PC-3 (cell line): ENCODE measurements at regions not wholly inside any gene's neighbourhood (a gene's known extent, or its start where the extent isn't known, plus 50 kb on each side); places are given as distances from the start of the nearest gene placed in this dataset.
A peak's percentile ranks its signal among the peaks of the same experiment; 100 is the strongest.

Experiments
- ATAC-seq: fragments of 200-7000 bp; cut with Tn5 transposase; 2 replicates; pipeline ENCODE4 v1.9.1; 2020; ENCODE audit warnings: mild to moderate bottlenecking, moderate library complexity
- BruUV-seq: library from RNA; stranded (reverse); fragments of 400-500 nt; replicated peaks from 2 replicates; lab custom pipeline; 2021; lab: Mats Ljungman, UMichigan
- CTCF ChIA-PET: fragments of 300-600 bp; sonication (Branson Sonifier 250); formaldehyde crosslinking; loops from one replicate; lab custom pipeline; 2022; ENCODE audit warnings: antibody characterized with exemption; lab: Charles Lee
- POLR2A ChIA-PET: fragments of 300-600 bp; sonication (Branson Sonifier 250); formaldehyde crosslinking; loops from one replicate; lab custom pipeline; 2022; ENCODE audit warnings: antibody characterized with exemption; ENCODE audit not compliant: unreplicated experiment; lab: Charles Lee
- DNase-seq: peaks from one replicate; pipeline ENCODE4 v3.0.0-alpha.2; 2015
- H2AFZ ChIP-seq: fragments of 300-600 bp; sonication (generic); 2 replicates; pipeline ENCODE4 v1.6.0; 2016; ENCODE audit warnings: antibody characterized with exemption, low read length
- H3F3A ChIP-seq: fragments of 300-600 bp; sonication (generic); one replicate; pipeline ENCODE4 v1.6.0; 2017; ENCODE audit warnings: antibody characterized with exemption, low read length, control low read depth, mild to moderate bottlenecking; ENCODE audit not compliant: unreplicated experiment
- H3K27ac ChIP-seq: fragments of 300-600 bp; sonication (generic); 2 replicates; pipeline ENCODE4 v1.5.1; 2016; ENCODE audit warnings: mild to moderate bottlenecking, low read length
- H3K27me3 ChIP-seq: fragments of 300-600 bp; sonication (generic); 2 replicates; pipeline ENCODE4 v1.6.1; 2016; ENCODE audit warnings: low read length, mixed read lengths
- H3K36me3 ChIP-seq: fragments of 300-600 bp; sonication (generic); 2 replicates; pipeline ENCODE4 v1.6.1; 2016; ENCODE audit warnings: low read depth, mixed run types, low read length, mixed read lengths
- H3K4me1 ChIP-seq: fragments of 300-600 bp; sonication (generic); 2 replicates; pipeline ENCODE4 v1.5.1; 2016; ENCODE audit warnings: low read length; ENCODE audit not compliant: insufficient read depth
- H3K4me2 ChIP-seq: fragments of 300-600 bp; sonication (generic); 2 replicates; pipeline ENCODE4 v1.6.0; 2016; ENCODE audit warnings: low read length
- H3K4me3 ChIP-seq: fragments of 300-600 bp; sonication (generic); 2 replicates; pipeline ENCODE4 v1.5.1; 2016; ENCODE audit warnings: mild to moderate bottlenecking, low read length, mixed read lengths
- H3K79me2 ChIP-seq: fragments of 300-600 bp; sonication (generic); 2 replicates; pipeline ENCODE4 v1.6.1; 2017; ENCODE audit warnings: low read length, mixed read lengths
- H3K9ac ChIP-seq: fragments of 300-600 bp; sonication (generic); 2 replicates; pipeline ENCODE4 v1.6.0; 2016; ENCODE audit warnings: mild to moderate bottlenecking, low read length
- H3K9me2 ChIP-seq: fragments of 300-600 bp; sonication (generic); replicated peaks from 2 replicates; pipeline ENCODE4 v1.6.1; 2016; ENCODE audit warnings: mixed run types, low read length, mixed read lengths
- H3K9me3 ChIP-seq: fragments of 300-600 bp; sonication (generic); 2 replicates; pipeline ENCODE4 v1.6.1; 2016; ENCODE audit warnings: low read length, mixed read lengths
- H4K20me1 ChIP-seq: fragments of 300-600 bp; sonication (generic); 2 replicates; pipeline ENCODE4 v1.6.1; 2016; ENCODE audit warnings: low read length, mixed read lengths
- CTCF ChIP-seq: fragments of 300-600 bp; sonication (generic); conservative IDR thresholded peaks from 2 replicates; pipeline ENCODE4 v1.5.1; 2017; ENCODE audit warnings: antibody characterized with exemption, low read depth, mild to moderate bottlenecking, low read length
- EZH2 ChIP-seq: fragments of 300-600 bp; sonication (generic); IDR thresholded peaks from one replicate; pipeline ENCODE4 v1.6.1; 2017; ENCODE audit warnings: antibody characterized with exemption, mild to moderate bottlenecking, low read length; ENCODE audit not compliant: unreplicated experiment
- EZH2phosphoT487 ChIP-seq: fragments of 300-600 bp; sonication (generic); IDR thresholded peaks from 2 replicates; pipeline ENCODE4 v1.6.1; 2018; ENCODE audit warnings: mild to moderate bottlenecking, antibody characterized with exemption, low read length, borderline replicate concordance
- intact Hi-C: fragments of 100-400 bp; cut with micrococcal nuclease; formaldehyde crosslinking; loops from 2 replicates; pipeline ENCODE4 v1.9.0; 2023

DNA sequence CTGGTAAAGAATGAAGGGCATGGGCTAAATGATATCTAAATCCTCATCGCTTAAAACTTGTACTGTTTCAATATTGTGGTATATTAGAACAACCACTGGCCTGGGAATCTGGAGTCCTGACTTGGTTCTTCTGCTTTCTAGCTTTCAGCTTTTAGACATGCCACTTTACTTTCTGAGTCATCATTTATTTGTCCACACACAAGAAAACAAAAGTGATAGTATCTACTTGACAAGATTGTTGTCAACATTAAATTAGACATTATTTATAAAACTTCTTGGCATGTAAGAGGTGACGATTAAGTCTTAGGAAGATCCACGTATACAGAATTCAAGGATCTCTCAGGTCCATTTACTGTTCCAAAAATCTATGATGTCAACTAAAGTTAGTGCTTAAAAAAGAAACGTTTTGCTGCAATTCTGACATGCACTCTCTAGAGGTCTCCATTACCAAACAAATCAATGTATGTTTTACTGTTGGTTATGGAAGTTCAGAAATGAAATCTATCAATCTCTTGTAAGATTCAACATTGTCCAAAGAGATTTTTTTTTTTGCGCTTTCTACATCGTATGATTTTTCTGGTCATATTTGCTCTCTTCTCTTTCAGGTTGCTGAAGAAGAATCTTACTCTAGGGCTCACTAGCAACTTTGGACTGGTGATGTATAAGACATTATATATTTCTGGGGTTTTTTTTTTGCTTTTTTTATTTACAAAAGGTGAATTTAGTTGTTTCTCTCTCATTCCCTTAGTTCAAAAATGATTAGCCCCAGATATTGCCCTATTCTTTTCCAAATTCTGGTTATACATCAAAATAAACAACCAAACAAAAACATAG, 53.6 kb upstream of the DYNC1I1 start:
- Histone ChIP-seq H3F3A (no peaks in the 10 kb centered on the region), H2AFZ (no peak overlapping the region), H3K4me1 (no peaks in the 10 kb centered on the region), H3K4me2 (no peak overlapping the region), H3K9me2 (no peaks in the 10 kb centered on the region), H3K9me3 (no peaks in the 10 kb centered on the region), H3K9ac (no peak overlapping the region), H3K27ac (no peak overlapping the region), H4K20me1 (no peaks in the 10 kb centered on the region), H3K36me3 (no peaks in the 10 kb centered on the region), H3K27me3 (peaks cover 28% of the 10 kb centered on the region), H3K4me3 (no peak overlapping the region), H3K79me2 (no peaks in the 10 kb centered on the region)
- no TSS peak for BruUV-seq
- ChIA-PET POLR2A (no interaction called here), CTCF (interaction anchor here (0.5 to 1.0 kb wide), 2 partner anchors 147 to 1637 kb away, joined by 3 read pairs; no protein-coding TSS in a partner anchor)
- ATAC-seq (peak; percentile 59), DNase-seq (peak; percentile 60)
- peak; percentile 70 for TF ChIP-seq CTCF
- no peak for TF ChIP-seq EZH2phosphoT487
- intact Hi-C loops, result loop anchor here (10.0 kb wide), 1 partner anchor 1456 kb away; no protein-coding TSS in a partner anchor

DNA sequence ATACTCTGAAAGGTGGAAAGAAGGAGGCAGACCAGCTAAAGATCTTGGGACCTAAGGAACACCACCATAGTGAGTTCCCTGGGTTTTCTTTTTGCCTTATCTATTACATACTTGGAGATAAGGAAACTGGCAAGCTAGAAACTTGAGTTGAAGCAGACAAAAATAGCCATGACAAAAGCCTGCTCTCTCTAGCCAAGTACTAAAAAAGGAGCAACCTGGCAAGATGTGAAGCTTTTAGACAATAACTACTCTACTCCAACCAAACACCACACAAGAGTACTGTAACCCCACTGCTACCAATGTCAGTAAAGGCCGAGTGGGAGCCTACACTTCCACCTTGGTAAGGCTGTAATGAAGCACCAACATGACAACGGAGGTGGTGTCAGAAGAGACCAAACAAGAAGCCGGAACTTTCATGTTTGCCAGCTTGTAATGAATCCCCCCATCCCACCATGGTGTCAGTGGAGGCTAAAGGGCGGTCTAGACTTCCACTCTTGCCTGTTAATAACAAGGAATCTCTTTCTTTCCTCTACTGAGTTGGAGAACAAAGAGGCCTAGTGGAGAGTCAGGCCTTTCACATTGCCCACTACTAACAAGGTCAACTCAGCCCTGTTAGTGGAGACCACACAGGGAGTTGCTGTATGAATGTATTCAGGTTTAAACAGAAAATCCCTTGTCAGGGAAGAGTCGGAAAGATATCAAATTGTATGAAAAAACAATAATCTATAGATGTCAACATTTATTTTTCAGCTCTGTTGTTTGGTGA, 55.8 kb upstream of the DYNC1I1 start:
- intact Hi-C loops, result loop anchor here (10.0 kb wide), 1 partner anchor 1458 kb away; no protein-coding TSS in a partner anchor
- Histone ChIP-seq H3K36me3 (no peaks in the 10 kb centered on the region), H3K9ac (no peak overlapping the region), H2AFZ (no peak overlapping the region), H3K9me2 (no peaks in the 10 kb centered on the region), H3K79me2 (no peaks in the 10 kb centered on the region), H3K27ac (no peak overlapping the region), H3K9me3 (no peaks in the 10 kb centered on the region), H3K4me3 (no peak overlapping the region), H3K27me3 (peaks cover 39% of the 10 kb centered on the region), H3K4me1 (no peaks in the 10 kb centered on the region), H3F3A (no peaks in the 10 kb centered on the region), H4K20me1 (no peaks in the 10 kb centered on the region), H3K4me2 (no peak overlapping the region)
- ChIA-PET CTCF (no interaction called here), POLR2A (no interaction called here)
- DNase-seq (no peak), ATAC-seq (no peak)
- TF ChIP-seq EZH2phosphoT487 (no peak), CTCF (no peak)
- BruUV-seq, result no TSS peak

GRCh38 chr7:95715274-95715673, 57.1 kb upstream of the DYNC1I1 start:
- no peak overlapping the region for H3K4me2 ChIP-seq
- no peaks in the 10 kb centered on the region for H3K79me2 ChIP-seq
- no peaks in the 10 kb centered on the region for H3K36me3 ChIP-seq
- ChIA-PET POLR2A (no interaction called here), CTCF (no interaction called here)
- BruUV-seq, result no TSS peak
- TF ChIP-seq EZH2phosphoT487 (no peak), EZH2 (no peak), CTCF (no peak)
- H3K9me2 ChIP-seq, result no peaks in the 10 kb centered on the region
- no peak overlapping the region for H2AFZ ChIP-seq
- intact Hi-C loops, result loop anchor here (10.0 kb wide), 1 partner anchor 1460 kb away; no protein-coding TSS in a partner anchor
- H3K27ac ChIP-seq, result no peak overlapping the region
- no peaks in the 10 kb centered on the region for H3K9me3 ChIP-seq
- DNase-seq (no peak), ATAC-seq (no peak)
- peaks cover 33% of the 10 kb centered on the region; the same call in 1 of the 2 replicates for H3K27me3 ChIP-seq
- no peaks in the 10 kb centered on the region for H3K4me1 ChIP-seq
- no peaks in the 10 kb centered on the region for H3F3A ChIP-seq
- H3K4me3 ChIP-seq, result no peak overlapping the region
- H3K9ac ChIP-seq, result no peak overlapping the region
- H4K20me1 ChIP-seq, result no peaks in the 10 kb centered on the region
